BJ (cell line): ENCODE measurements at regions not wholly inside any gene's neighbourhood (a gene's known extent, or its start where the extent isn't known, plus 50 kb on each side); places are given as distances from the start of the nearest gene placed in this dataset.

Source experiments
- CTCF ChIA-PET: fragments of 350-600 bp; formaldehyde crosslinking; extraction: SDS; loops from one replicate; lab custom pipeline; 2021; ENCODE audit warnings: antibody characterized with exemption, inconsistent platforms; lab: Yijun Ruan, JAX
- POLR2A ChIA-PET: fragments of 300-600 bp; sonication (Branson Sonifier 250); formaldehyde crosslinking; extraction: SDS; loops from one replicate; lab custom pipeline; 2021; ENCODE audit warnings: antibody characterized with exemption; lab: Charles Lee
- DNase-seq: peaks from one replicate; pipeline ENCODE4 v3.0.0-alpha.2; 2011; ENCODE audit warnings: low read depth
- H3K27me3 ChIP-seq: 2 replicates; pipeline ENCODE4 v1.6.0; 2011; ENCODE audit warnings: low read length; ENCODE audit not compliant: control insufficient read depth, insufficient read depth
- H3K36me3 ChIP-seq: 2 replicates; pipeline ENCODE4 v1.5.1; 2011; ENCODE audit warnings: low read length; ENCODE audit not compliant: control insufficient read depth, insufficient read depth
- H3K4me3 ChIP-seq: 2 replicates; pipeline ENCODE4 v1.5.1; 2011; ENCODE audit warnings: low read depth, mild to moderate bottlenecking, control low read depth, low read length
- CTCF ChIP-seq: IDR thresholded peaks from 2 replicates; pipeline ENCODE4 v1.5.1; 2011; ENCODE audit warnings: low read depth, mild to moderate bottlenecking, control low read depth, inconsistent platforms, low read length, moderate library complexity; ENCODE audit not compliant: insufficient read depth

- Histone ChIP-seq H3K27me3 (no peaks in the 10 kb centered on the region), H3K4me3 (no peak overlapping the region), H3K36me3 (no peaks in the 10 kb centered on the region)
- no peak for DNase-seq
- no peak for TF ChIP-seq CTCF
- CTCF ChIA-PET = interaction anchor here (0.6 kb wide), 1 partner anchor 130 kb away, joined by 4 read pairs; no protein-coding TSS in a partner anchor
- POLR2A ChIA-PET = no interaction called here
These were observed 624.3 kb upstream of the ZEB2 start for GRCh38 chr2:145144131-145144728.

GRCh38 chr2:145141981-145142380 is 622.1 kb upstream of the ZEB2 start:
- no peak for DNase-seq
- Histone ChIP-seq H3K4me3 (no peak overlapping the region), H3K27me3 (no peaks in the 10 kb centered on the region), H3K36me3 (no peaks in the 10 kb centered on the region)
- ChIA-PET CTCF (no interaction called here), POLR2A (no interaction called here)
- no peak for TF ChIP-seq CTCF

DNA sequence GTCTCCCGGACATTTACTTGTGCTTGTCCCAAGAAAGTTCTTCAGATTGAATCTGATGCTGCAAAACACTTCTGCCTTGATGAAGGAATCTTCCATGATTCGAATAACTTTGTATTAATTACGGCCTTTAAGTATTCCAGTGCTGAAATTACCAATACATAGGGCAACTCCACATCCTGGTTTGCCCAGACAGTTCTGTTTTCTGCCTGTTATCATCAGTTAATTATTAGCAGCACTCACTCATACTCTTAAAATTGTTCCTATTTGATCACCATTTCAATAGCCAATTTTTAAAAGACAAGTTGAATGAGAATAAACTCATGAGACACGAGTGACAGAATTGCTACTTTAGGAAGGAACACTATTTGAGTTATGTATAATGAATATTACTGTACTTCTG is 620.7 kb upstream of the ZEB2 start:
- H3K36me3 ChIP-seq = no peaks in the 10 kb centered on the region
- no peak for TF ChIP-seq CTCF
- H3K27me3 ChIP-seq = no peaks in the 10 kb centered on the region
- POLR2A ChIA-PET = no interaction called here
- no peak overlapping the region for H3K4me3 ChIP-seq
- CTCF ChIA-PET = interaction anchor here (1.0 kb wide), 1 partner anchor 17 kb away, joined by 3 read pairs; no protein-coding TSS in a partner anchor
- DNase-seq = no peak

DNA sequence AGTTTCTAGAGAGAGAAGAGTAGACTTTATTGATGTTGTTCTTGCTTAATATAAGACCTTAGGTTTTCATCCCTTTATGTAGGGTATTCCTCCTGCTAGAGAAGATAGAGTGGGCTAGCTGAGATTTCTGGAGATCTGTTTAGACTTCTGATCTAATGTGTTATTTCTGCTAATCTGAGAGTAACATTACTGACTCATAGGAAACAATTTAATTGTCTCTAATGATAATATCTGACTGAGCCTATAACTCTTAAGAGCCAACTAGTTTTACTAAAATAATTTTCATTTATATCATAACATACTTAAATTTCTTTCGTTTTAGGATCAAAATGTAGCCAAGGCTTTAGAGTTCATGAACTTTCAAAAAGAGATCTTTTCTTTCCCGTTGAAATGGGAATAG is 618.7 kb upstream of the ZEB2 start:
- H3K36me3 ChIP-seq = no peaks in the 10 kb centered on the region
- H3K4me3 ChIP-seq = no peak overlapping the region
- no peak for DNase-seq
- ChIA-PET POLR2A (no interaction called here), CTCF (no interaction called here)
- H3K27me3 ChIP-seq = no peaks in the 10 kb centered on the region
- TF ChIP-seq CTCF = no peak

- CTCF ChIA-PET = no interaction called here
- POLR2A ChIA-PET = no interaction called here
- no peak for DNase-seq
- H3K36me3 ChIP-seq = no peaks in the 10 kb centered on the region
- H3K27me3 ChIP-seq = no peaks in the 10 kb centered on the region
- H3K4me3 ChIP-seq = no peak overlapping the region
- no peak for TF ChIP-seq CTCF
These were observed 618.0 kb upstream of the ZEB2 start for GRCh38 chr2:145137901-145138300.
